Transverse colon (tissue), 4 donors: ENCODE measurements at regions not wholly inside any gene's neighbourhood (a gene's known extent, or its start where the extent isn't known, plus 50 kb on each side); places are given as distances from the start of the nearest gene placed in this dataset.

Experiments
- DNase-seq: peaks from one replicate; pipeline ENCODE4 v3.0.0-alpha.2; 2019
- H3K27ac ChIP-seq, 4 donors: fragments of 200-600 bp; sonication (generic); 2 replicates each; pipeline ENCODE4 v1.5.1; 2016 to 2018; ENCODE audit warnings: inconsistent platforms in 4 of 4
- H3K27me3 ChIP-seq: fragments of 200-600 bp; sonication (generic); 2 replicates; pipeline ENCODE4 v1.5.1; 2017; ENCODE audit warnings: inconsistent platforms
- H3K36me3 ChIP-seq, 4 donors: fragments of 200-600 bp; sonication (generic); 2 replicates each; pipeline ENCODE4 v1.5.1; 2017 to 2019; ENCODE audit warnings: inconsistent platforms in 4 of 4
- H3K4me1 ChIP-seq, 4 donors: fragments of 200-600 bp; sonication (generic); 2 replicates each; pipeline ENCODE4 v1.5.1; 2017 to 2020; ENCODE audit warnings: inconsistent platforms in 4 of 4
- H3K4me3 ChIP-seq, 4 donors: fragments of 200-600 bp; sonication (generic); 1 replicate in 1 of 4; 2 replicates in 3 of 4; pipeline versions ENCODE4 v1.5.1 to v1.6.1; 2017 to 2019; ENCODE audit warnings: inconsistent platforms in 4 of 4
- H3K9me3 ChIP-seq, 2 donors: fragments of 200-600 bp; sonication (generic); 2 replicates each; pipeline ENCODE4 v1.5.1; 2017 to 2019; ENCODE audit warnings: inconsistent platforms in 2 of 2
- CTCF ChIP-seq, 5 experiments: fragments of 200-600 bp in 3 of 5; fragments of 450-650 bp in 2 of 5; sonication (generic) in 3 of 5; IDR thresholded peaks; 1 replicate in 2 of 5; 2 replicates in 3 of 5; pipeline ENCODE4 v1.5.1; 2016 to 2017; ENCODE audit warnings: antibody characterized with exemption in 5 of 5, inconsistent platforms in 3 of 5, mild to moderate bottlenecking in 2 of 5, moderate library complexity in 1 of 5
- EP300 ChIP-seq: sonication (generic); formaldehyde crosslinking; IDR thresholded peaks from one replicate; pipeline ENCODE4 v1.6.1; 2017; ENCODE audit warnings: antibody characterized with exemption, low read depth
- POLR2A ChIP-seq: fragments of 450-650 bp; IDR thresholded peaks from one replicate; pipeline ENCODE4 v1.6.1; 2016; ENCODE audit warnings: antibody characterized with exemption, mild to moderate bottlenecking, moderate library complexity
- POLR2AphosphoS5 ChIP-seq, 3 donors: sonication (generic); formaldehyde crosslinking; IDR thresholded peaks; one replicate each; pipeline ENCODE4 v1.6.1; 2016; ENCODE audit warnings: antibody characterized with exemption in 3 of 3
- WGBS, 2 donors: methylation state at CpG; one replicate each; pipeline ENCODE4 v1.1.5; 2018; ENCODE audit warnings: low coverage in 1 of 2; 5-methylcytosine and 5-hydroxymethylcytosine counted together
- in situ Hi-C, 4 donors: fragments of 200-750 bp; cut with MboI; loops; one replicate each; pipeline versions ENCODE4 v1.15.0 to v1.15.1; 2017; ENCODE audit warnings: low sequenced_read_pairs in 3 of 4, low pct_ligation_motif_present in 1 of 4, low pct_unique_long_range_greater_than_20kb in 1 of 4
- intact Hi-C: fragments of 100-400 bp; cut with DNase I; formaldehyde crosslinking; loops from one replicate; pipeline ENCODE4 v1.15.1; 2023; ENCODE audit warnings: low total_unique reads

- Histone ChIP-seq H3K27ac (no peak overlapping the region), H3K4me3 (no peak overlapping the region), H3K9me3 (no peaks in the 10 kb centered on the region), H3K36me3 (no peaks in the 10 kb centered on the region), H3K4me1 (no peaks in the 10 kb centered on the region), H3K27me3 (no peaks in the 10 kb centered on the region)
- in situ Hi-C loops, result no loop called here
- intact Hi-C loops, result no loop called here
- TF ChIP-seq POLR2A (no peak), CTCF (IDR thresholded peaks at IDR 0.05) (no peak), POLR2AphosphoS5 (IDR thresholded peaks at IDR 0.05) (no peak), EP300 (no peak)
- no peak for DNase-seq
Measured at GRCh38 chr4:164514765-164515164, 239.2 kb upstream of the SMIM31 start.

- Histone ChIP-seq H3K27ac (no peak overlapping the region), H3K4me1 (no peaks in the 10 kb centered on the region), H3K27me3 (no peaks in the 10 kb centered on the region), H3K4me3 (no peak overlapping the region), H3K36me3 (no peaks in the 10 kb centered on the region), H3K9me3 (no peaks in the 10 kb centered on the region)
- in situ Hi-C loops, result no loop called here
- WGBS, 2 donors, result 58 to 70% methylated on average over 4 of the region's 4 CpGs
- DNase-seq, result no peak
- intact Hi-C loops, result no loop called here
- TF ChIP-seq EP300, result no peak
- no peak for TF ChIP-seq POLR2AphosphoS5 (IDR thresholded peaks at IDR 0.05)
- TF ChIP-seq CTCF (IDR thresholded peaks at IDR 0.05), result no peak
- no peak for TF ChIP-seq POLR2A
Measured at GRCh38 chr4:164524789-164525188, 229.1 kb upstream of the SMIM31 start.

GRCh38 chr4:164526933-164527583, 226.9 kb upstream of the SMIM31 start:
- no peaks in the 10 kb centered on the region for H3K27me3 ChIP-seq
- WGBS, 2 donors, result 52 to 54% methylated on average over 4 of the region's 4 CpGs
- intact Hi-C loops (no loop called here), in situ Hi-C loops (no loop called here)
- H3K4me3 ChIP-seq, result no peak overlapping the region
- H3K4me1 ChIP-seq, result no peaks in the 10 kb centered on the region
- no peak overlapping the region for H3K27ac ChIP-seq
- no peaks in the 10 kb centered on the region for H3K9me3 ChIP-seq
- H3K36me3 ChIP-seq, result no peaks in the 10 kb centered on the region
- no peak for DNase-seq
- TF ChIP-seq POLR2A, result no peak
- no peak for TF ChIP-seq POLR2AphosphoS5 (IDR thresholded peaks at IDR 0.05)
- TF ChIP-seq CTCF (IDR thresholded peaks at IDR 0.05), result no peak
- TF ChIP-seq EP300, result no peak

- in situ Hi-C loops, result no loop called here
- DNase-seq, result no peak
- WGBS, 2 donors, result 44 to 67% methylated on average over 2 of the region's 2 CpGs
Measured at GRCh38 chr4:164529058-164529457, 224.9 kb upstream of the SMIM31 start.

More at GRCh38 chr4:164529058-164529457, 224.9 kb upstream of the SMIM31 start:
- no peaks in the 10 kb centered on the region for H3K9me3 ChIP-seq
- H3K27ac ChIP-seq, result no peak overlapping the region
- no peaks in the 10 kb centered on the region for H3K4me1 ChIP-seq
- intact Hi-C loops, result no loop called here
- no peak for TF ChIP-seq POLR2AphosphoS5 (IDR thresholded peaks at IDR 0.05)
- TF ChIP-seq CTCF (IDR thresholded peaks at IDR 0.05), result no peak
- TF ChIP-seq POLR2A, result no peak
- no peak for TF ChIP-seq EP300
- no peaks in the 10 kb centered on the region for H3K36me3 ChIP-seq
- H3K4me3 ChIP-seq, result no peak overlapping the region
- H3K27me3 ChIP-seq, result no peaks in the 10 kb centered on the region
